ENCODE measurements at regions not wholly inside any gene's neighbourhood (a gene's known extent, or its start where the extent isn't known, plus 50 kb on each side); places are given as distances from the start of the nearest gene placed in this dataset.

DNA sequence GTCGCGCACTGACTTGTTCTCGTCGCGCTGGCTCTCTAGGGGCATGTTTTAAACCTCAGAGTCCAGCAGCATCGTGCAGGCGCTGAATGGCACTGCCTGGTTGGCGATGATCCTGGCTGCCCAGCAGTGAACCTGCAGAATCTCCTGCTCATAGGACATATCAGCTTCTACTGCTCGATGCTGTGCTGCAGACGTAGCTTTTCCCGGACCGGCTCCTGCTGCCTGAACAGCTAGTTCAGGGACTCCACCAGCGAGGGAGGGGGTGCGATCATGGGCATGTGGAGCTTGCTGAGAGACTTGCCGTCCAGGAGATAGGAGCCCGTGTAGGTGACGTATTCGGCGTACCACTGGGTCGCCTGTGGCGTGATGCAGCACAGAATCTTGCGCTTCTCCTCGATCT is 890.0 kb upstream of the LRRTM1 start:
- Histone ChIP-seq H3K9me3 (no peaks in the 10 kb centered on the region), H3K27me3 (no peaks in the 10 kb centered on the region), H3K4me1 (no peaks in the 10 kb centered on the region), H3K36me3 (no peaks in the 10 kb centered on the region), H3K4me3 (ENCODE audit: low read depth, low read length) (no peak overlapping the region)
- TF ChIP-seq, protein P1, sequence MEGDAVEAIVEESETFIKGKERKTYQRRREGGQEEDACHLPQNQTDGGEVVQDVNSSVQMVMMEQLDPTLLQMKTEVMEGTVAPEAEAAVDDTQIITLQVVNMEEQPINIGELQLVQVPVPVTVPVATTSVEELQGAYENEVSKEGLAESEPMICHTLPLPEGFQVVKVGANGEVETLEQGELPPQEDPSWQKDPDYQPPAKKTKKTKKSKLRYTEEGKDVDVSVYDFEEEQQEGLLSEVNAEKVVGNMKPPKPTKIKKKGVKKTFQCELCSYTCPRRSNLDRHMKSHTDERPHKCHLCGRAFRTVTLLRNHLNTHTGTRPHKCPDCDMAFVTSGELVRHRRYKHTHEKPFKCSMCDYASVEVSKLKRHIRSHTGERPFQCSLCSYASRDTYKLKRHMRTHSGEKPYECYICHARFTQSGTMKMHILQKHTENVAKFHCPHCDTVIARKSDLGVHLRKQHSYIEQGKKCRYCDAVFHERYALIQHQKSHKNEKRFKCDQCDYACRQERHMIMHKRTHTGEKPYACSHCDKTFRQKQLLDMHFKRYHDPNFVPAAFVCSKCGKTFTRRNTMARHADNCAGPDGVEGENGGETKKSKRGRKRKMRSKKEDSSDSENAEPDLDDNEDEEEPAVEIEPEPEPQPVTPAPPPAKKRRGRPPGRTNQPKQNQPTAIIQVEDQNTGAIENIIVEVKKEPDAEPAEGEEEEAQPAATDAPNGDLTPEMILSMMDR (IDR thresholded peaks at IDR 0.05; ENCODE audit: low read depth, low read length): no peak
- DNase-seq: no peak

DNA sequence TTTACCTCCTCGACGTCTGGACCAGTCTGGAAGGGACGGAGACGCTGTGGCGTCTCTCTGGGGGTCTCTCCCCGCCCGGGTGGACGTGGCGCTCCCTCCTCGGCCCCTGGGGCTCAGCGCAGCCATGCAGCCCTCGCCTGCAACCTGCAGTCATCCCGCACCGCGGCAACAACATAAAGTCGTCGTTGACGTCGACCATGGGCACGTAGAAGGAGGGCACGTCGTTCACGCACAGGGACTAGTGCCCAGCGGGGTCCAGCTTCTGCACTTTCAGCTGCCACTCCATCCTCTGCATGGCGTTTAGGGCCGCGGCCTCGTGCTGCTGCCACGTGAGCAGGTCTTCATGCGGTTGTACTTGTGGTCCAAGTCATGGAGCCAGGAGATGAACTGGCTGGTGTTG is 889.6 kb upstream of the LRRTM1 start:
- no peak for DNase-seq

DNA sequence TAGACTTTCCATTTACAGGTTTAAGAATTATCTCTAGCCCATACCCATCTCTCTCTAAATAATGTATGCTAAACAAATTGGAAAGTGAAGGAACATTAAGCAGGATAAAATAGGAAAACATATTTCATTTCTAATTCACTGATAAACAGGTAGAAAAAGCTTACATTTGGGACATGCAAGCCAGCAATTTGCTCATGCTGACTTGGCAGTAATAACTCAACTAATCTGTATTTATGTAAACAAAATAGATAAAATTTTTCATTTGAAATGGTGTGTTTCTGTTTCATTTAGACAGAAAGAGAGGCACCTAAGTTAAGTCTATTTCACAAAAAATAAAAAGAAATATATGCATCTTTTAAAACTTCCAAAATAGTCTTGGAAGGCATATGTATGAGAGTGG is 877.3 kb upstream of the LRRTM1 start:
- H3K9me3 ChIP-seq: no peaks in the 10 kb centered on the region
- H3K27me3 ChIP-seq: no peaks in the 10 kb centered on the region
- no peaks in the 10 kb centered on the region for H3K4me1 ChIP-seq
- TF ChIP-seq, protein P1 (IDR thresholded peaks at IDR 0.05; ENCODE audit: low read depth, low read length): no peak
- H3K36me3 ChIP-seq: no peaks in the 10 kb centered on the region
- no peak overlapping the region for H3K4me3 ChIP-seq (ENCODE audit: low read depth, low read length)
- no peak for DNase-seq

More for the DNA sequence above, 889.6 kb upstream of the LRRTM1 start:
- Histone ChIP-seq H3K27me3 (no peaks in the 10 kb centered on the region), H3K9me3 (no peaks in the 10 kb centered on the region), H3K4me1 (no peaks in the 10 kb centered on the region), H3K36me3 (no peaks in the 10 kb centered on the region), H3K4me3 (ENCODE audit: low read depth, low read length) (no peak overlapping the region)
- TF ChIP-seq, protein P1 (IDR thresholded peaks at IDR 0.05; ENCODE audit: low read depth, low read length): no peak

DNA sequence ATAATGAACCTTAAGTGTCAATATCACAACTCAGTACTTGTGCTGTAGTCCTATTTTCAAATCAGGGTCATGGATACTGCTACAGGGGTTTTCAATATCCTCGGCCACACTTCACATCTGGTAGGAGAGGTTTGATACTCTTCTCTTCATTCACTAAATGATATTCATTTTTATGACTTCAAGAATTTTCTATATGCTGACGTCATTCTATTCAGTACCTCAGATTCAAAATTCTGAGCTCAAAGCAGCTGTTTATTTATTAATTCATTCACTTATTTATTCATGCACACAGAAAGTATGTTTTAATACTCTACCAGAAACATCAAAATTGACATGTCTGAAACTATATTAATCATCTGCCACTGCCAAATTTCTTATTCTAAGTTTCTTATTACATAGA is 866.9 kb upstream of the LRRTM1 start:
- Histone ChIP-seq H3K27me3 (no peaks in the 10 kb centered on the region), H3K9me3 (no peaks in the 10 kb centered on the region), H3K36me3 (no peaks in the 10 kb centered on the region), H3K4me3 (ENCODE audit: low read depth, low read length) (no peak overlapping the region), H3K4me1 (no peaks in the 10 kb centered on the region)
- no peak for DNase-seq
- TF ChIP-seq, protein P1 (IDR thresholded peaks at IDR 0.05; ENCODE audit: low read depth, low read length): no peak

DNA sequence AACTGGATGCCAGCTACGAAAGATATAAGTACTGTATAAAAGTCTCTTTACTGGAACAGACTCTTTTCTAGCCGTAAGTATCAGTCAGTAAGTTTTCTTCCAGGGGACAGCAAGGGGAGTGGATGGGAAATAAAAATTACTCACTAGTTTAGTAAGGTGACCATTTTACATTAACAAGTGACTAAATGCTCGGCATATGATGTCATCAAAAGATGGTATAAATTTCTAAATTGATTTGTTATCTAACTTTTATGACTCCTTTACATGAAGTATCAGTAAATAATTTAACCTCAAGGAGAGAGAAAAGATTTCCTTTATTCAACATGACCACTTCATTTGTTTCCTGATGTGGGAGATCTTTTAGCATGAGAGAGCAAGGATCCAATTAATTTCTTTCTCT is 859.0 kb upstream of the LRRTM1 start:
- Histone ChIP-seq H3K27me3 (no peaks in the 10 kb centered on the region), H3K4me3 (ENCODE audit: low read depth, low read length) (no peak overlapping the region), H3K36me3 (no peaks in the 10 kb centered on the region), H3K4me1 (no peaks in the 10 kb centered on the region), H3K9me3 (no peaks in the 10 kb centered on the region)
- DNase-seq: no peak
- TF ChIP-seq, protein P1 (IDR thresholded peaks at IDR 0.05; ENCODE audit: low read depth, low read length): no peak

DNA sequence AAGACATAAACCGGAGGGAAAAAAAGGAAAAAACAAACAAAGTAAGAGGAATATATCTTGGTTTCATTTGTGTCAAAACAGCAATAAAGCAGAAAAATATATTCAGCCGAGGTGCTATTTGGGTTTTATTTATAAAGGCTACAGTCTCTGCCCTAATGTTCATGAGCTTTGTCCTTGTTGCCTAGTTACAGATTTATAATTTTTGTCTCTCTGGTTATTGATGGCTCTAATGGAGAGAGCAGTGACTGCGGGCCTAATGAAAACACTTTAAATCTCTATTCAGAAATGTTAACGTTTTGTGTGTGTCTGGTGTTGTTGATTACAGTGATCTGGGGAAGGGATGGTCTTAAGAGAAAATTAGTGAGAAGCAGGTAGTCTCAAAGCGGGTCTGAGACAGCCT is 854.0 kb upstream of the LRRTM1 start:
- Histone ChIP-seq H3K4me1 (no peaks in the 10 kb centered on the region), H3K27me3 (no peaks in the 10 kb centered on the region), H3K36me3 (no peaks in the 10 kb centered on the region), H3K4me3 (ENCODE audit: low read depth, low read length) (no peak overlapping the region), H3K9me3 (no peaks in the 10 kb centered on the region)
- no peak for DNase-seq
- TF ChIP-seq, protein P1 (IDR thresholded peaks at IDR 0.05; ENCODE audit: low read depth, low read length): no peak
